ENCODE measurements at regions not wholly inside any gene's neighbourhood (a gene's known extent, or its start where the extent isn't known, plus 50 kb on each side); places are given as distances from the start of the nearest gene placed in this dataset.

- TF ChIP-seq THAP8 (CRISPR knock-in tag; IDR thresholded peaks at IDR 0.05; ENCODE audit: borderline replicate concordance), result no peak
- TF ChIP-seq HNRNPLL (IDR thresholded peaks at IDR 0.05; ENCODE audit: low read depth, low read length, poor library complexity, severe bottlenecking), result no peak
- peak; percentile 78 for TF ChIP-seq HDAC2 (CRISPR knock-in tag; IDR thresholded peaks at IDR 0.05)
- TF ChIP-seq ZNF691 (CRISPR knock-in tag; IDR thresholded peaks at IDR 0.05; ENCODE audit: borderline replicate concordance, low read depth), result no peak; the same call in 1 of the 2 replicates
- TF ChIP-seq BHLHE40 (IDR thresholded peaks at IDR 0.05; ENCODE audit: low read length), result no peak
- no peak for TF ChIP-seq MLLT10 (CRISPR knock-in tag; IDR thresholded peaks at IDR 0.05)
- peak; percentile 20 for TF ChIP-seq STAG1 (CRISPR knock-in tag; IDR thresholded peaks at IDR 0.05)
- TF ChIP-seq, protein P1, sequence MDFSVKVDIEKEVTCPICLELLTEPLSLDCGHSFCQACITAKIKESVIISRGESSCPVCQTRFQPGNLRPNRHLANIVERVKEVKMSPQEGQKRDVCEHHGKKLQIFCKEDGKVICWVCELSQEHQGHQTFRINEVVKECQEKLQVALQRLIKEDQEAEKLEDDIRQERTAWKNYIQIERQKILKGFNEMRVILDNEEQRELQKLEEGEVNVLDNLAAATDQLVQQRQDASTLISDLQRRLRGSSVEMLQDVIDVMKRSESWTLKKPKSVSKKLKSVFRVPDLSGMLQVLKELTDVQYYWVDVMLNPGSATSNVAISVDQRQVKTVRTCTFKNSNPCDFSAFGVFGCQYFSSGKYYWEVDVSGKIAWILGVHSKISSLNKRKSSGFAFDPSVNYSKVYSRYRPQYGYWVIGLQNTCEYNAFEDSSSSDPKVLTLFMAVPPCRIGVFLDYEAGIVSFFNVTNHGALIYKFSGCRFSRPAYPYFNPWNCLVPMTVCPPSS (IDR thresholded peaks at IDR 0.05), result no peak
- no peak for TF ChIP-seq ZNF484 (CRISPR knock-in tag; IDR thresholded peaks at IDR 0.05; ENCODE audit: borderline replicate concordance, low read depth)
- TF ChIP-seq IKZF1 (IDR thresholded peaks at IDR 0.05), result no peak
- TF ChIP-seq ZBTB2 (CRISPR knock-in tag; IDR thresholded peaks at IDR 0.05; ENCODE audit: low read depth), result no peak
- TF ChIP-seq SOX5 (CRISPR knock-in tag; IDR thresholded peaks at IDR 0.05; ENCODE audit: borderline replicate concordance), result peak; percentile 73; the same call in 1 of the 2 replicates
- TF ChIP-seq TP53 (CRISPR knock-in tag; conservative IDR thresholded peaks at IDR 0.05), result 0 out of 2 replicates have a peak, but pooled peaks have one; percentile 50
- TF ChIP-seq, protein P2, sequence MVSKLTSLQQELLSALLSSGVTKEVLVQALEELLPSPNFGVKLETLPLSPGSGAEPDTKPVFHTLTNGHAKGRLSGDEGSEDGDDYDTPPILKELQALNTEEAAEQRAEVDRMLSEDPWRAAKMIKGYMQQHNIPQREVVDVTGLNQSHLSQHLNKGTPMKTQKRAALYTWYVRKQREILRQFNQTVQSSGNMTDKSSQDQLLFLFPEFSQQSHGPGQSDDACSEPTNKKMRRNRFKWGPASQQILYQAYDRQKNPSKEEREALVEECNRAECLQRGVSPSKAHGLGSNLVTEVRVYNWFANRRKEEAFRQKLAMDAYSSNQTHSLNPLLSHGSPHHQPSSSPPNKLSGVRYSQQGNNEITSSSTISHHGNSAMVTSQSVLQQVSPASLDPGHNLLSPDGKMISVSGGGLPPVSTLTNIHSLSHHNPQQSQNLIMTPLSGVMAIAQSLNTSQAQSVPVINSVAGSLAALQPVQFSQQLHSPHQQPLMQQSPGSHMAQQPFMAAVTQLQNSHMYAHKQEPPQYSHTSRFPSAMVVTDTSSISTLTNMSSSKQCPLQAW (CRISPR knock-in tag; IDR thresholded peaks at IDR 0.05), result no peak
- no peak for TF ChIP-seq KDM4B (CRISPR knock-in tag; IDR thresholded peaks at IDR 0.05)
- TF ChIP-seq NFIC (IDR thresholded peaks at IDR 0.05; ENCODE audit: low read length), result peak; percentile 60; the same call in 1 of the 2 replicates
- TF ChIP-seq MXD4 (CRISPR knock-in tag; IDR thresholded peaks at IDR 0.05), result no peak
- TF ChIP-seq ATAD3A (CRISPR knock-in tag; IDR thresholded peaks at IDR 0.05), result no peak
- no peak for TF ChIP-seq TCF7L2 (IDR thresholded peaks at IDR 0.05; ENCODE audit: low read depth, low read length)
- TF ChIP-seq HNRNPH1 (optimal IDR thresholded peaks at IDR 0.05; ENCODE audit: low read depth, low read length), result no peak
- peak; percentile 73 for TF ChIP-seq ZNF883 (CRISPR knock-in tag; IDR thresholded peaks at IDR 0.05; ENCODE audit: not compliant biosample characterization)
- TF ChIP-seq, protein P3, sequence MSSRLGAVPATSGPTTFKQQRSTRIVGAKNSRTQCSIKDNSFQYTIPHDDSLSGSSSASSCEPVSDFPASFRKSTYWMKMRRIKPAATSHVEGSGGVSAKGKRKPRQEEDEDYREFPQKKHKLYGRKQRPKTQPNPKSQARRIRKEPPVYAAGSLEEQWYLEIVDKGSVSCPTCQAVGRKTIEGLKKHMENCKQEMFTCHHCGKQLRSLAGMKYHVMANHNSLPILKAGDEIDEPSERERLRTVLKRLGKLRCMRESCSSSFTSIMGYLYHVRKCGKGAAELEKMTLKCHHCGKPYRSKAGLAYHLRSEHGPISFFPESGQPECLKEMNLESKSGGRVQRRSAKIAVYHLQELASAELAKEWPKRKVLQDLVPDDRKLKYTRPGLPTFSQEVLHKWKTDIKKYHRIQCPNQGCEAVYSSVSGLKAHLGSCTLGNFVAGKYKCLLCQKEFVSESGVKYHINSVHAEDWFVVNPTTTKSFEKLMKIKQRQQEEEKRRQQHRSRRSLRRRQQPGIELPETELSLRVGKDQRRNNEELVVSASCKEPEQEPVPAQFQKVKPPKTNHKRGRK (CRISPR knock-in tag; IDR thresholded peaks at IDR 0.05), result no peak
- no peak for TF ChIP-seq MBNL3 (CRISPR knock-in tag; conservative IDR thresholded peaks at IDR 0.05)
- TF ChIP-seq SP5 (CRISPR knock-in tag; IDR thresholded peaks at IDR 0.05; ENCODE audit: borderline replicate concordance, low read depth), result 0 out of 2 replicates have a peak, but pooled peaks have one; percentile 46
Measured at GRCh38 chr2:215791481-215791937, 221.8 kb downstream of the MREG start (continued).

All from HepG2 (cell line).